HG02973 (cell line): ENCODE measurements at regions not wholly inside any gene's neighbourhood (a gene's known extent, or its start where the extent isn't known, plus 50 kb on each side); places are given as distances from the start of the nearest gene placed in this dataset.

Source experiments
- ATAC-seq: cut with Tn5 transposase; IDR thresholded peaks from one replicate; pipeline ENCODE4 v1.9.1; 2021; ENCODE audit warnings: moderate library complexity; ENCODE audit not compliant: unreplicated experiment

- ATAC-seq, result no peak
Observed at GRCh38 chr3:23075496-23075895, 127.6 kb upstream of the UBE2E2 start.

- no peak for ATAC-seq
Observed at GRCh38 chr3:23076437-23076836, 126.7 kb upstream of the UBE2E2 start.

GRCh38 chr3:23077126-23077525 lies 126.0 kb upstream of the UBE2E2 start:
- no peak for ATAC-seq

- ATAC-seq, result no peak
Observed at GRCh38 chr3:23078735-23079134, 124.4 kb upstream of the UBE2E2 start.

GRCh38 chr3:23079976-23080375 lies 123.2 kb upstream of the UBE2E2 start:
- no peak for ATAC-seq

- ATAC-seq, result no peak
Observed at GRCh38 chr3:23083701-23084100, 119.4 kb upstream of the UBE2E2 start.

- no peak for ATAC-seq
Observed at GRCh38 chr3:23084367-23084766, 118.8 kb upstream of the UBE2E2 start.

GRCh38 chr3:23085261-23085660 lies 117.9 kb upstream of the UBE2E2 start:
- ATAC-seq, result no peak

- no peak for ATAC-seq
Observed at GRCh38 chr3:23086331-23086730, 116.8 kb upstream of the UBE2E2 start.

- no peak for ATAC-seq
Observed at GRCh38 chr3:23086831-23087230, 116.3 kb upstream of the UBE2E2 start.

- no peak for ATAC-seq
Observed at GRCh38 chr3:23094412-23094811, 108.7 kb upstream of the UBE2E2 start.

- ATAC-seq, result no peak
Observed at GRCh38 chr3:23094890-23095462, 108.2 kb upstream of the UBE2E2 start.

- ATAC-seq, result no peak
Observed at GRCh38 chr3:23096041-23096440, 107.1 kb upstream of the UBE2E2 start.

GRCh38 chr3:23099021-23099420 lies 104.1 kb upstream of the UBE2E2 start:
- ATAC-seq, result no peak

GRCh38 chr3:23099677-23100076 lies 103.5 kb upstream of the UBE2E2 start:
- no peak for ATAC-seq

- no peak for ATAC-seq
Observed at GRCh38 chr3:23100106-23100505, 103.0 kb upstream of the UBE2E2 start.

- no peak for ATAC-seq
Observed at GRCh38 chr3:23103764-23104163, 99.4 kb upstream of the UBE2E2 start.

- ATAC-seq, result no peak
Observed at GRCh38 chr3:23105048-23105447, 98.1 kb upstream of the UBE2E2 start.

- ATAC-seq, result no peak
Observed at GRCh38 chr3:23106666-23107065, 96.5 kb upstream of the UBE2E2 start.

- ATAC-seq, result no peak
Observed at GRCh38 chr3:23107221-23107620, 95.9 kb upstream of the UBE2E2 start.

- no peak for ATAC-seq
Observed at GRCh38 chr3:23108451-23109057, 94.6 kb upstream of the UBE2E2 start.

- ATAC-seq, result no peak
Observed at GRCh38 chr3:23111286-23111685, 91.8 kb upstream of the UBE2E2 start.

GRCh38 chr3:23111797-23112196 lies 91.3 kb upstream of the UBE2E2 start:
- ATAC-seq, result no peak
